B cell (primary cell): ENCODE measurements at regions not wholly inside any gene's neighbourhood (a gene's known extent, or its start where the extent isn't known, plus 50 kb on each side); places are given as distances from the start of the nearest gene placed in this dataset.

ENCODE experiments used
- CTCF ChIP-seq: fragments of 200-600 bp; IDR thresholded peaks from one replicate; pipeline ENCODE4 v1.8.0; 2022; ENCODE audit warnings: antibody characterized with exemption, mild to moderate bottlenecking
- EZH2 ChIP-seq: IDR thresholded peaks from 2 replicates; pipeline ENCODE4 v1.6.1; 2012; ENCODE audit warnings: borderline replicate concordance, low read depth, mild to moderate bottlenecking, moderate library complexity, low read length; ENCODE audit not compliant: insufficient read depth, poor library complexity, severe bottlenecking

- TF ChIP-seq CTCF (no peak), EZH2 (no peak)
Observed at GRCh38 chr7:53596230-53596629, 560.8 kb downstream of the POM121L12 start.
